GM13976 (cell line): ENCODE measurements at regions not wholly inside any gene's neighbourhood (a gene's known extent, or its start where the extent isn't known, plus 50 kb on each side); places are given as distances from the start of the nearest gene placed in this dataset.

Experiments
- DNase-seq: peaks from one replicate; pipeline ENCODE4 v3.0.0; 2012; ENCODE audit warnings: low spot score
- in situ Hi-C: fragments of 300-500 bp; cut with MboI; formaldehyde crosslinking; loops from one replicate; pipeline ENCODE4 v1.12.0; 2022; ENCODE audit warnings: low sequenced_read_pairs, mixed read lengths, inconsistent platforms; ENCODE audit not compliant: unreplicated experiment
- TF ChIP-seq, protein P1 (sequence below): IDR thresholded peaks from 2 replicates; pipeline ENCODE4 v1.5.1; 2012; ENCODE audit warnings: borderline replicate concordance, mild to moderate bottlenecking; ENCODE audit not compliant: insufficient read depth; ENCODE audit errors: extremely low read depth, missing control alignments, control extremely low read depth

DNA sequence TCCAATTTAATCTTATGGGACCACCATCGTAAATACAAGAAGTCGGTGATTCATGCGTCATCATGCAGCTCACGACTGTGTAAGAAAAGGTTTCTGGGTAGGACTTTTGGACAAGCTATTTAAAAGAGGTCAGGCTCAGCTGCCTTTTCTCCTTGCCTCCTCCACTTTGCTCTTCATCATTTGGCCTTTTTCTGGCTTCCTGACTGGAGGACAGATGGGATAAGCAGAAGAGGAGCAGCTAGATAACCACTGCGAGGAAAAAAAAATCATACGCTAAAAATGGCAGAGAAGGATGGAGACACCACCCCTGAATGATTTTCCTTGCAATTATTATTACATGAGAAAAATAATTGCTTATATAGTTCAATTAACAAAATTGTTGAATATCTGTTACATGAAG is 294.3 kb upstream of the FSTL5 start:
- in situ Hi-C loops: no loop called here

DNA sequence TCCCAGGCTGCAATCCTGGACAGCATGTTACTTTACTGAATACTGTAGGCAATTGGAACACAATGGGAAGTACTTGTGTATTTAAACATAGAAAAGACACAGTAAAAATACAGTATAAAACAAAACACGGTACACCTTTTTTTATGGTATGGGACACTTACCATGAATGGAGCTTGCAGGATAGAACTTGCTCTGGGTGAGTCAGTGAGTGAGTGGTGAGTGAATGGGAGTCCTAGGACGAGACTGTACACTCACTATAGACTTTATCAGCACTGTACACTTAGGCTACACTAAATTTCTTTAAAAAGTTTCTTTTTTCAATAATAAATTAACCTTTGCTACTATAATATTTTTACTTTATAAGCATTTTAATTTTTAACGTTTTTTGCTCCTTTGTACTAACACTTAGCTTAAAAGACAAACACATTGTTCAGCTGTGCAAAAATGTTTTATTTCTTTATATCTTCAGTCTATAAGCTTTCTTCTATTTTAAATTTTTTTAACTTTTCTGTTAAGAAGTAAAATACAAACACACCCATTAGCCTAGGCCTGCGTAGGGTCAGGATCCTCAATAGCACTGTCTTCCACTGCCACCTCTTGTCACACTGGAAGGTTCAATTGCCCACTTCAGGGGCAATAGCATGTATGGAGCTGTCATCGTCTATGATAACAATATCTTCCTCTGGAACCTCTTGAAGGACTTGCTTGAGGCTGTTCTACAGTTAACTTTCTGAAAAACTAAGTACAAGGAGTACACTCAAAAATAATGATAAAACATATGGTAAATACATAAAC is 293.5 kb upstream of the FSTL5 start:
- DNase-seq: no peak
- in situ Hi-C loops: no loop called here
- TF ChIP-seq, protein P1, sequence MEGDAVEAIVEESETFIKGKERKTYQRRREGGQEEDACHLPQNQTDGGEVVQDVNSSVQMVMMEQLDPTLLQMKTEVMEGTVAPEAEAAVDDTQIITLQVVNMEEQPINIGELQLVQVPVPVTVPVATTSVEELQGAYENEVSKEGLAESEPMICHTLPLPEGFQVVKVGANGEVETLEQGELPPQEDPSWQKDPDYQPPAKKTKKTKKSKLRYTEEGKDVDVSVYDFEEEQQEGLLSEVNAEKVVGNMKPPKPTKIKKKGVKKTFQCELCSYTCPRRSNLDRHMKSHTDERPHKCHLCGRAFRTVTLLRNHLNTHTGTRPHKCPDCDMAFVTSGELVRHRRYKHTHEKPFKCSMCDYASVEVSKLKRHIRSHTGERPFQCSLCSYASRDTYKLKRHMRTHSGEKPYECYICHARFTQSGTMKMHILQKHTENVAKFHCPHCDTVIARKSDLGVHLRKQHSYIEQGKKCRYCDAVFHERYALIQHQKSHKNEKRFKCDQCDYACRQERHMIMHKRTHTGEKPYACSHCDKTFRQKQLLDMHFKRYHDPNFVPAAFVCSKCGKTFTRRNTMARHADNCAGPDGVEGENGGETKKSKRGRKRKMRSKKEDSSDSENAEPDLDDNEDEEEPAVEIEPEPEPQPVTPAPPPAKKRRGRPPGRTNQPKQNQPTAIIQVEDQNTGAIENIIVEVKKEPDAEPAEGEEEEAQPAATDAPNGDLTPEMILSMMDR: no peak

More for the DNA sequence above, 294.3 kb upstream of the FSTL5 start:
- TF ChIP-seq, protein P1: no peak
- no peak for DNase-seq

DNA sequence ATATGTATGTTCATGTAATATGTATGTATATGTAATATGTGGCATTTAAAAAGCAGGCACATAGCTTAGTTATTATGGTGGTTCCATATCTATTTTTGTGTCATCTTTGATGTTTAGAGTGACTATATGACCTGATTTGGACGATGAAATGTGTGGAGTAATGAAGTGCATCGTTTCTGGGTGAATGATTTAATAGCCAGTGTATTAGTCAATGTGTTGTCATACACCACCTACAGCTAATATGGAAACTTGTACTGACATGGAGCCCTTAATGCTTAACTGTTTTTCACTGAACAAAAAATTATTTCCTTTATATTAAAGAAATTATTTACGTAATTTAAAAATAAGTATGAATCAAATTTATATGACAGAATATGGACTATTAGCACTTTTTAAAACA is 292.3 kb upstream of the FSTL5 start:
- in situ Hi-C loops: no loop called here
- DNase-seq: no peak
- TF ChIP-seq, protein P1: no peak

DNA sequence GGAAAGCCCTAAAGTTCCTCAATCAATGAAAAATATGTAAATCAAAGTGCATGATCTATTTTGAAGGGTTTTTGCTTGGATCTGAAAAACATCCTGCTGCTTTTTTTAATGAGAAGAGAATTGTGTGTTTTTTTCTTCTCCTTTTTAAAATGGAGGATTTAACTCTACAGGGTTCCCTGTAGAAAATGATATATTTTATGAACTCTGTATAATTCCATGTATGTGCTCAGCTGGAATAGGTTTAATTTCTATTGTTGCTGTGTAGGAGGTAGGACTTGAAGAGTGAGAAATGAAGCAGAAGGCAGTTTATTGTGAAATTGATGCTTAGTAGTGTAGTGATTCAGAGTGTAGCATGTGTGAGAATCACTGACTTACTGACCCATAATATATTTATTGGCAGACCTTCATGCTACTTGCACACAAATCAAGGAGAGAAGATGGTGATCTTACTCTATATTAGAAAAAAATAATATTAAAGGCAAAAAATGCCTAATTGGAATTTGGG is 286.8 kb upstream of the FSTL5 start:
- in situ Hi-C loops: no loop called here
- no peak for DNase-seq
- TF ChIP-seq, protein P1: no peak

DNA sequence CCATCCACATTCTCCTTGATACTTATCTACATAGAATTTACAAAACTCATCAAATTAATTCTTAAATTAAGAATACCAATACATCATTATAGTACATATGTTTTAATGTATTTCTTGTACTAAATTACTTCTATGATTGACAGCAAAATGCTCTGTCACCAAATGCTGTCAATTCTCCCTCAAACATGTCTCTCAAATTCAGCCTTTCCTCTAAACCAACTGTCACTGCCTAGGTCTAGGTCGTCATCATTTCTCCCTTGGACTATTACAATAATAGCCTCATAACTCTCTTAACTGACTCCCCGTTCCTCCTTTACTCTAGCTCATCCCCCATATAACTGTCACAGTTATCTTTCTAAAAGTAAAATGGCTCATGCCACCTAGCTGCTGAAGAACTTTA is 279.7 kb upstream of the FSTL5 start:
- in situ Hi-C loops: no loop called here
- no peak for DNase-seq
- TF ChIP-seq, protein P1: no peak

DNA sequence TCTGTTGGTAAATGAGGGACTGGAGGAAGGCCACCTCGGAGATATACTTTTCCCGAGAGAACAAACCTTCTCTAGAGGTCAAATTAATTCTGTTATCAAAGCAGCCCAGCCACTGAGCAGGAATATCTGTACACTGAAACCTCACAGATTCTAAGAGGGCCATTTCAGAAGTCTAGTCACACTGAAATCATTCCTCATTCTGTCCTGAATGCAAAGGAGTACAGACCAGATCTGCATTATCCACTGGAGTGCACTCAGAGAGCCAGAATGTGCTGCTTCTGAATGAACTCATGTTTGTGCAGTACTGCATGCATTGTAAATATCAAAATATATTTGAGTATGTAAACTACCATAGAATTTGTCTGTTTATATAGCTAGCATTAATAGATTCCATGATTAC is 278.3 kb upstream of the FSTL5 start:
- in situ Hi-C loops: no loop called here
- TF ChIP-seq, protein P1: no peak
- no peak for DNase-seq
